Activated T-cell treated with anti-CD3 and anti-CD28 coated beads, Interleukin-2, amount 50 U/mL, for 1 hour (primary cell): ENCODE measurements at regions not wholly inside any gene's neighbourhood (a gene's known extent, or its start where the extent isn't known, plus 50 kb on each side); places are given as distances from the start of the nearest gene placed in this dataset.

Experiments
- DNase-seq: peaks from one replicate; pipeline ENCODE4 v3.0.0-alpha.2; 2020

GRCh38 chr6:166747644-166748595 lies 120.9 kb upstream of the RPS6KA2 start:
- no peak for DNase-seq

DNA sequence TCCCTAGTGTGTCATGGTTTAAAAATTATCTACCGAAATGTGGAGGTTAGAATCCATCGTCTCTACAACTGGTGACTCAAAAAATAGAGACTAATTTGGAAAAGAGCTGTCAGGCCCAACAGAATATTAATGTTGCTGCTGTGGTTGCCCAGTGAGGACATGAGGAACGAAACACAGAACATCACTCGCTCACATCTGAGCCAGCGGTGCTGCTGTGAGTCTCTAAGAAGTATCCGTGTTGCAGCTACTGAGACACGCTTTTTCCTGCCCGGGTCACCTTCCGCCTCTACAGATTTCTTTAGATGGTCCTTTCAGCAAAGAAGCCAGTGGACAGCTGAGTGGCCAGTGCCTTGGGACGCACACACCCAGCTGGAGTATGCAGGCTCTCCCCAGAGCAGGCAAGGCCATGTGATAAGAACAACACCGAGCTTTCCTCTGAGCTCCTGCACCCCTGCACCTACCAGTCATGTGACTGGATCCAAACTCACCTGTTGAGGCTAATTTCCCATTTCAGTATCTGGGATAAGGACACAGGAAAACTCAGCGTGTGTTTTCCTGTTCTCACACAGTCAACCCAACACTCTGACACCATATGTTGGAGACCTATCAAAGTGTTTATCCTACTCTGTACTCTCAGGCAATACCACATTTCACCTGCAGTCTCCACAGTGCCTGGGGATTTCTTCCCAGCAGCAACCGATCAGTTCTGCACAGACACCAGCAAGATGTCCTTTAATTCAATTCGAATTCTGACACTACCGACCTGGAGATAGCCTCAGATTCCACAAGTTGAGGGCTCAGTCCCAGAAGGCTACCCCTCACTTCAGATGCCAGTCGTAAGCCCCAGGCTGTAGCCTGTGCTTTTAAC lies 119.0 kb upstream of the RPS6KA2 start:
- no peak for DNase-seq

GRCh38 chr6:166744223-166745134 lies 117.4 kb upstream of the RPS6KA2 start:
- no peak for DNase-seq

GRCh38 chr6:166743406-166744222 lies 116.6 kb upstream of the RPS6KA2 start:
- no peak for DNase-seq

DNA sequence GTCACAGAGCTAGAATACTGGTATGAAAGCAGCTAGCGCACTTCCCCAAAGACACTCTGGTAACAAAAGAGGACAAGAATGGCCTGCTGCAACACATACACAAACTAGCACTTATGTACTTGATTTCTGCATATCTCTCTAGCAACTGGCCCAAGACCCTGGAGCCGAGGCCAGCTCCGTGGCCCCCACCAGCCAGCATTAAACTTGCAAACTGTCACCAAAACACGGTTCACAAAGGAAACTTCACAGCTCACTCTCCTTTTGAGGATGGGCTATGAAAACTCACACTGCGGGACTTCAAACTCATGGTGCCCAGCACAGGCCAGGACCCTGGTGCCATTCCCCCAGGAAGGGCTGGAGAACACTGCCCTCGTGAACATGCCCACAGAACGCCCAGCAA lies 115.9 kb upstream of the RPS6KA2 start:
- DNase-seq, result no peak

GRCh38 chr6:166739976-166740318 lies 112.9 kb upstream of the RPS6KA2 start:
- no peak for DNase-seq

- no peak for DNase-seq
Measured at GRCh38 chr6:166739117-166739975, 112.3 kb upstream of the RPS6KA2 start.

DNA sequence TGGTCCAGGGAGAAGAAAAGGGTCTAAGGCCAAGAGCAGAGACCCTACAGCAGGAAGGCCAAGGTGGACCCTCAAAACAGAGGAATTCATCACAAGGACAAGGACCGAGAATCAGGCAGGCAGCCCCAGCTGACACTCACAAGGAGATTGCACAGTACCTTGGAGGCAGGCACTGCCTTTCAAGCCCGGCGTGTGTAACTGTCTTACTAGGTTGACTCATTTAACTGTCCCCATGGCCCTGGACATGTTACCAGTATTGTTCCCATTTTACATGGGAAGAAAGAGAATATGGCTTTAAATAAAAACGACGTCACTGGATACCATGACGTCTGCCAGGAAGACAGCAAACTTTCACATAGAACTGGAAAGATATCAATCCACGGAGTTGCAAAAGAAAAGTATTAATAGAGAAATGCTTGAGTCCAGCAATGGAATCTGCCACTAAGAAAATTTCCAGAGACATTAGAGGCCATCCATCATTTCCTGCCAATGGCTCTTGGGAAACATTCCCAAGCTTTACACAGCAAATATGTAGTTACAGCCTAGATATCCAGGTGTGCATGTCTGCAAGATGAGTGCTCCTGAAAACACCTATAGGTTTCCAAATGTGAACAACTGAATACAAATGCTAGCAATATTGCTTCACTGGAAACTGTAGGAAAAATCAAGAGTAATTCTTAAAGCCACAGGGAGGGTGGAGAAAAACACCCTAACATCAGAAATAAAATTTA lies 111.5 kb upstream of the RPS6KA2 start:
- DNase-seq, result no peak

DNA sequence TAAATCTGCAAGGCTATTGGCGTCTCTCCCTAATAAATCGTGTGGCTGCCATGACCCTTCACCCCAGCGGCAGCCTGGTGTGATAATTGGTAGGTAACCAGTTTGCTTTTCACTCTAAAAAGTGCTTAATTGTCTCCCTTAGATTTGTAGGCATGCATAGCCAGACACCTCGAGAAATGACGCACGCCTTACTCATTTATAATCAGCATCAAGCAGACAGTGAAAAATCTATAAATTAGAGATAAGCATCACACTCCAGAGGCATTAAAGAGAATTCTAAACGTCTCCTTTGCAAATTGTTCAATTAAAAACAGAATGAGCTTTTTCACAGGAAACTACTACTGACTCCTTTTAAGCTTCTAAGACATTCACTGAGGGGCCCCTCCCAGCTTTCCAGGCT lies 110.2 kb upstream of the RPS6KA2 start:
- DNase-seq, result no peak

DNA sequence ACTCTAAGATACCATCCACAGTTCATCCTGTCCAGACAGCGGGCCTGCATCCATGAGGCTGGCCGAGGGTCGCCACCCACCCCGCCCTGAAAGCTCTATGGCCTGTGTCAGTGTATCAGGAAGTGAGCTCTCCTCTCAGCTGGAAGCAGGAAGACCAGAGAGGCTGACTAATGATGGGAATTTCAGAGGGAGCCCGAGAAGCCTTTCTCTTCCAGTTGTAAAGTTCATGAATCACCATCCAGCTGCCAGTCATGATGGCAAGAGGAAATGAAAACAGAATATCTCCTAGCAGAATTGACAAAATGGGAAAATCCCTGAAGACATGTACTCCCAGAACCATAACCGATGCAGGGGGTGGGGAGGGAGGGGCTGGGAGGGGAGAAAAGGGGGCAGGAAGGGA lies 109.6 kb upstream of the RPS6KA2 start:
- DNase-seq, result no peak

- no peak for DNase-seq
Measured at GRCh38 chr6:166733900-166734299, 106.8 kb upstream of the RPS6KA2 start.

GRCh38 chr6:166729658-166730057 lies 102.6 kb upstream of the RPS6KA2 start:
- DNase-seq, result no peak

- no peak for DNase-seq
Measured at GRCh38 chr6:166728884-166729530, 102.0 kb upstream of the RPS6KA2 start.

DNA sequence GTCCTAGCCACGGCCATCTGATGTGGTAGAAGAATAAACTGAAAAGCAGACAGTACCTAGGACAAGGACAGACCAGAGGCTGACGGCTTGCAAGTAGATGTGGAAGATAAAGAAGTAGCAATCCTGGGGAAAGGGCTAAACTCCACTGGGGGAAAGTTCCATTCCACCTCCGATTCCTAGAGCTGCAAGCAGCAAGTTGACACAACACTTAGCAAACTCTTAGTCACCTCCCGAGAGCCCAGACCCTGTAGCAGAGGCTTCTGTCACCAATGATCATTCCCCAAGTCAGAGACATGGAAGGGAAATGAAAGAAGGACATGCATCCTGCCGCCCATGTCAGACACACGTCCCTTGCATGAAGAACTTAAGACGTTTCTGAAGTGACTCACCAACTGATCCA lies 99.2 kb upstream of the RPS6KA2 start:
- no peak for DNase-seq

GRCh38 chr6:166725571-166725970 lies 98.5 kb upstream of the RPS6KA2 start:
- no peak for DNase-seq

DNA sequence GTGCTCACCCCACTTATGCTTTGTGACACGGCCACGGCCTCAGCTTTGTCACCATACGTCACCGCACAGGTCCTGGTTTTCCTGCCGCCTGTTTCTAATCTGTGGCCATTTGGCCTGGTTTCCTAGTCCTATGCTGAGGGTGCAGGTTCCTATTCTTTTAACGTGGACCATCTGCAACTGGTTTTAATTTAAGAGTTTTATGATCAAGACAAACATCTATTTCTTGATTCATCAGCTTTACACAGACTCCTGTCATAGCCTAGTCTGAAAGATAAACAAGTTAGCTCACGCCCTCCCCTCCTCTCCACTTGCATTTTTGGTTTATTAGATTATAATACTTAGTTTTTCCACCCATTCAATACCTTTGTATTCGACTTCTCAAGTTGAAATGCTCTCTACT lies 97.5 kb upstream of the RPS6KA2 start:
- no peak for DNase-seq

DNA sequence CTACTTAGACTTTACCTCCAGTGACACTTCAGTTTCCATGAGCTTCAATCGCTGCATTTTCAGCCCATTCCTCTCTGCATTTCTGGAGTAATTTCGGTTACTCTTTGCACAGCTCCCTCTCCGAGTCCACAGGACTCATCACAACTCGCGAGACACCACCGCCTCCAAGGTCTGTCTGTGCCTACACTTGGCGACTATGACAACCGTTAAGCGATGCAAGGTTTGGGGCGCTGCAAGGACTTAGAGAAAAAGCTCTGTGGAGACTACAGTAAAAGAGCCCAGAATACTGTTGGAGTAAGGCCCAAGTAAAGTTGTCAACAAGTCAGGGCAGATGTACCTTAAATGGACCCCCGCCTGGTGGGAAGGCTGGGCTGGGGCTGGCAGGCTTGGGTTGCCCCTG lies 95.7 kb upstream of the RPS6KA2 start:
- no peak for DNase-seq

- no peak for DNase-seq
Measured at GRCh38 chr6:166721576-166721975, 94.5 kb upstream of the RPS6KA2 start.

DNA sequence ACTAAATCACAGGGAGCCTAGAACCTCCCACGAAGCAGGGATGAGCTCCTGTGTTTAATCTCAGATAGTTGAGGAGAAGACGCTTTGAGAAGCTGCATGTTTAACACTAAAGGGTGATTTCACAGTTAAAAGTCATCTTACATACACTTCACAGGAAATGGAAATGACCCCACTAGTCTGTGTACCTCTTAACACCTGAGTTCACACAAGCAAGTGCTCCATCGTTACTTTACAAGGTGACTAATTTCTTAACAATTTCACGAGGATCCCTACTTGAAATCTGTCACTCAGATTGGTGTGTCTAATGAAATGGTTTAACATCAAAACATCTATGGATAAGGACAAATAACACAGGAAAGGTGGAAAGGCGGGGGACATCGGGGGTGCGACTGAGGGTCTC lies 93.8 kb upstream of the RPS6KA2 start:
- DNase-seq, result no peak

GRCh38 chr6:166719019-166719418 lies 92.0 kb upstream of the RPS6KA2 start:
- DNase-seq, result no peak
